ENCODE measurements at regions not wholly inside any gene's neighbourhood (a gene's known extent, or its start where the extent isn't known, plus 50 kb on each side); places are given as distances from the start of the nearest gene placed in this dataset.

DNA sequence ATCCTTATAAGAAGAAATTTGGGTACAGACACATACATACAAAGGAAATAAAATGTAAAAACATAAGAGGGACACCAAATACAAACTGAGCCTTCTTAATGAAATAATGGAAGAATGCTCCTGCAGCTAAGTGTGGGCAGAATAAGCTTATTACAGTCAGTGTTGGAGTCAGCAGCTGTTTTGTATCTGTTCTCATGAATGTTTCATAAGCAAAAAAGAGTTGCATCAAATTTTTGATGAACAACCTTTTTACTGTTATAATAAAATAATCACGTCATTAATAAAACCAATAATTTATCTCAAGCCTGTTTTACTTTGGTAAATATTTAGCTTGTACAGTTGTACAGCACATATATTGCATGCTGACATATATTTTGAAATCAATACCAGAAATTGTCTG lies 545.6 kb downstream of the LRRC70 start:
- Histone ChIP-seq H3K27me3 (no peaks in the 10 kb centered on the region), H3K9me3 (ENCODE audit: low read depth) (no peaks in the 10 kb centered on the region), H3F3A (ENCODE audit: low read depth) (no peaks in the 10 kb centered on the region), H3K4me2 (no peak overlapping the region), H3K4me3 (no peak overlapping the region), H3K79me2 (ENCODE audit: low read depth) (no peaks in the 10 kb centered on the region), H4K20me1 (ENCODE audit: low read depth) (no peaks in the 10 kb centered on the region), H3K4me1 (no peaks in the 10 kb centered on the region), H3K36me3 (no peaks in the 10 kb centered on the region), H3K9ac (no peak overlapping the region), H2AFZ (replicated peaks) (no peak overlapping the region), H3K27ac (no peak overlapping the region)
- DNase-seq (ENCODE audit: low spot score): no peak
- TF ChIP-seq EZH2phosphoT487 (IDR thresholded peaks at IDR 0.05) (no peak), EZH2 (IDR thresholded peaks at IDR 0.05) (no peak)
- TF ChIP-seq, protein P1, sequence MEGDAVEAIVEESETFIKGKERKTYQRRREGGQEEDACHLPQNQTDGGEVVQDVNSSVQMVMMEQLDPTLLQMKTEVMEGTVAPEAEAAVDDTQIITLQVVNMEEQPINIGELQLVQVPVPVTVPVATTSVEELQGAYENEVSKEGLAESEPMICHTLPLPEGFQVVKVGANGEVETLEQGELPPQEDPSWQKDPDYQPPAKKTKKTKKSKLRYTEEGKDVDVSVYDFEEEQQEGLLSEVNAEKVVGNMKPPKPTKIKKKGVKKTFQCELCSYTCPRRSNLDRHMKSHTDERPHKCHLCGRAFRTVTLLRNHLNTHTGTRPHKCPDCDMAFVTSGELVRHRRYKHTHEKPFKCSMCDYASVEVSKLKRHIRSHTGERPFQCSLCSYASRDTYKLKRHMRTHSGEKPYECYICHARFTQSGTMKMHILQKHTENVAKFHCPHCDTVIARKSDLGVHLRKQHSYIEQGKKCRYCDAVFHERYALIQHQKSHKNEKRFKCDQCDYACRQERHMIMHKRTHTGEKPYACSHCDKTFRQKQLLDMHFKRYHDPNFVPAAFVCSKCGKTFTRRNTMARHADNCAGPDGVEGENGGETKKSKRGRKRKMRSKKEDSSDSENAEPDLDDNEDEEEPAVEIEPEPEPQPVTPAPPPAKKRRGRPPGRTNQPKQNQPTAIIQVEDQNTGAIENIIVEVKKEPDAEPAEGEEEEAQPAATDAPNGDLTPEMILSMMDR (IDR thresholded peaks at IDR 0.05): no peak
- H3K27ac Mint-ChIP-seq: no peak overlapping the region
- no peaks in the 10 kb centered on the region for H3K9me3 Mint-ChIP-seq
- H3K36me3 Mint-ChIP-seq: no peaks in the 10 kb centered on the region
- H3K27me3 Mint-ChIP-seq (ENCODE audit: insufficient read depth, low read depth): no peaks in the 10 kb centered on the region
- H3K4me3 Mint-ChIP-seq: no peak overlapping the region
- no peaks in the 10 kb centered on the region for H3K4me1 Mint-ChIP-seq

DNA sequence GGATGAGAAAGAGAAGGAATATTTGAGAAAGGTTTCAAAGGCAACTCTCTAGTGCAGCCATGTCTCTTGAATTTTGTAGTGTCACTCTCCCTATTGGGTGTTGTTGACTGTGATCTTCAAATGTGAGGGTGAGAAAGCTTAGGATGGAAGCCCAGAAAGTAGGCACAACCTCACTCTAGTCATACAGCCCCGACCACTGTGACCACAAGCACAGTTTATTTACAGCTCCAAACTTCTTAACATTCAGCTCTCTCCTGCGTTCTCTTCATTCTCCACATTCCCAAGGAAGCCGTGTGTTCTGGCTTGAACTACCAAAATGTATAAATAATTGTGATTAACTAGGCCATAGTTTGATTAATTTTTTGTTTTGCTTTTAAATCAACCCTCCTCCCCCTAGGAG lies 542.9 kb downstream of the LRRC70 start:
- Mint-ChIP-seq H3K36me3 (no peaks in the 10 kb centered on the region), H3K4me3 (no peak overlapping the region), H3K9me3 (no peaks in the 10 kb centered on the region), H3K4me1 (no peaks in the 10 kb centered on the region), H3K27me3 (ENCODE audit: insufficient read depth, low read depth) (no peaks in the 10 kb centered on the region), H3K27ac (no peak overlapping the region)
- Histone ChIP-seq H3F3A (ENCODE audit: low read depth) (no peaks in the 10 kb centered on the region), H3K9me3 (ENCODE audit: low read depth) (no peaks in the 10 kb centered on the region), H3K4me3 (no peak overlapping the region), H3K36me3 (no peaks in the 10 kb centered on the region), H3K9ac (no peak overlapping the region), H3K79me2 (ENCODE audit: low read depth) (no peaks in the 10 kb centered on the region), H3K27me3 (no peaks in the 10 kb centered on the region), H3K4me2 (no peak overlapping the region), H3K27ac (no peak overlapping the region), H3K4me1 (no peaks in the 10 kb centered on the region), H4K20me1 (ENCODE audit: low read depth) (no peaks in the 10 kb centered on the region), H2AFZ (replicated peaks) (no peak overlapping the region)
- TF ChIP-seq EZH2phosphoT487 (IDR thresholded peaks at IDR 0.05): no peak
- TF ChIP-seq, protein P1 (IDR thresholded peaks at IDR 0.05): no peak
- TF ChIP-seq EZH2 (IDR thresholded peaks at IDR 0.05): no peak
- DNase-seq (ENCODE audit: low spot score): no peak

DNA sequence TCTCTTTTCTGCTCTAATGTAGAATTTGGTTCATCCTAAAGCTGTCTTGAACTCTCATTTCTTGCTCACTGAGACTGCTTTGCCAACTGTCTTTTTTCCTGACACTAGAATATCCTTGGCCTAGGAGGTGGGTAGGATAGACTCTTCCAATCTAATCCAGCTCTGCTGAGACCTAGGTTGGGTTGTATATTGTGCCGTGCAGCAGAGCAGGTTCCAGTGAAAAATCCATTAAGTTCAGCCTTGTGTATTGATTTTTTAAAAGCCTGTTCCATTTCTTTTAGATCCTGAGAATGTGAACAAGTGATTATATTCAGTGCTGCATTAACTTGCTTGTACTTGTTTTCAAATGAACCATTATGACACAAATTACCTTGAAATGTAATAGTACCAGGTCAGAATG lies 539.6 kb downstream of the LRRC70 start:
- H3K4me3 Mint-ChIP-seq: no peak overlapping the region
- Histone ChIP-seq H3K27ac (no peak overlapping the region), H3K9me3 (ENCODE audit: low read depth) (no peaks in the 10 kb centered on the region), H3K9ac (no peak overlapping the region), H3K4me1 (peaks cover 11% of the 10 kb centered on the region), H3F3A (ENCODE audit: low read depth) (no peaks in the 10 kb centered on the region), H3K4me3 (no peak overlapping the region), H4K20me1 (ENCODE audit: low read depth) (no peaks in the 10 kb centered on the region), H2AFZ (replicated peaks) (no peak overlapping the region), H3K79me2 (ENCODE audit: low read depth) (no peaks in the 10 kb centered on the region), H3K36me3 (no peaks in the 10 kb centered on the region), H3K27me3 (no peaks in the 10 kb centered on the region), H3K4me2 (no peak overlapping the region)
- H3K9me3 Mint-ChIP-seq: no peaks in the 10 kb centered on the region
- TF ChIP-seq EZH2phosphoT487 (IDR thresholded peaks at IDR 0.05): no peak
- TF ChIP-seq, protein P1 (IDR thresholded peaks at IDR 0.05): no peak
- no peak for TF ChIP-seq EZH2 (IDR thresholded peaks at IDR 0.05)
- no peaks in the 10 kb centered on the region for H3K27me3 Mint-ChIP-seq (ENCODE audit: insufficient read depth, low read depth)
- no peak overlapping the region for H3K27ac Mint-ChIP-seq
- DNase-seq (ENCODE audit: low spot score): no peak
- H3K4me1 Mint-ChIP-seq: no peaks in the 10 kb centered on the region
- no peaks in the 10 kb centered on the region for H3K36me3 Mint-ChIP-seq

DNA sequence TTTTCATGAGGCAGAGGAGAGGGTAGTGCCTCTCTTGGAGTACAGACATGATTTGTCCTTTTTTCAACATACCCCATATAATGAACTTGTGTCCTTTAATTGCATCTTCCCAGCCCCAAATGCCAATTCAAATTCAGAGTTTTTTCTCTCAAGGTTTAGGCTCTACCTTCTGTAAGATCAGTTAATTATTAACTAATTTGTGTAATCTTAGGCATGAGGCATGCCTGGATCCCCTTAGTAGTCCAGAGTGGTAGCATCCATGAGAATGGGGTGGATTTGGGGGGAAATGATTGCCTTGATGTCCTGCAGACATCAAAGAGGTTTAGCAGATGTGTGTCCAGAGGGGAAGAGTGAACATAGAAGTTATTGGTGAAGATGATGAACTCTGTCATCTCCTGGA lies 533.3 kb downstream of the LRRC70 start:
- no peaks in the 10 kb centered on the region for H3F3A ChIP-seq (ENCODE audit: low read depth)
- H3K9ac ChIP-seq: no peak overlapping the region
- Mint-ChIP-seq H3K4me1 (no peaks in the 10 kb centered on the region), H3K36me3 (no peaks in the 10 kb centered on the region), H3K4me3 (no peak overlapping the region), H3K27me3 (ENCODE audit: insufficient read depth, low read depth) (peaks cover 2% of the 10 kb centered on the region), H3K9me3 (no peaks in the 10 kb centered on the region), H3K27ac (no peak overlapping the region)
- H3K36me3 ChIP-seq: no peaks in the 10 kb centered on the region
- no peak overlapping the region for H3K4me2 ChIP-seq
- no peak overlapping the region for H2AFZ ChIP-seq (replicated peaks)
- H3K79me2 ChIP-seq (ENCODE audit: low read depth): no peaks in the 10 kb centered on the region
- no peak overlapping the region for H3K27ac ChIP-seq
- TF ChIP-seq EZH2phosphoT487 (IDR thresholded peaks at IDR 0.05) (no peak), EZH2 (IDR thresholded peaks at IDR 0.05) (no peak)
- TF ChIP-seq, protein P1 (IDR thresholded peaks at IDR 0.05): no peak
- no peak for DNase-seq (ENCODE audit: low spot score)
- no peak overlapping the region for H3K4me3 ChIP-seq
- H3K27me3 ChIP-seq: no peaks in the 10 kb centered on the region
- no peaks in the 10 kb centered on the region for H4K20me1 ChIP-seq (ENCODE audit: low read depth)
- H3K9me3 ChIP-seq (ENCODE audit: low read depth): no peaks in the 10 kb centered on the region
- peaks cover 11% of the 10 kb centered on the region for H3K4me1 ChIP-seq
